Tibial nerve (tissue), 4 donors: ENCODE measurements at regions not wholly inside any gene's neighbourhood (a gene's known extent, or its start where the extent isn't known, plus 50 kb on each side); places are given as distances from the start of the nearest gene placed in this dataset.

ENCODE experiments used
- DNase-seq, 2 donors: peaks; one replicate each; pipeline ENCODE4 v3.0.0-alpha.2; 2019; ENCODE audit warnings: low spot score in 2 of 2
- H3K27ac ChIP-seq, 4 donors: fragments of 200-600 bp; sonication (generic) in 3 of 4; one replicate each; pipeline ENCODE4 v1.5.1; 2017 to 2019; ENCODE audit warnings: mild to moderate bottlenecking in 1 of 4
- H3K27me3 ChIP-seq, 2 donors: fragments of 200-600 bp; sonication (generic) in 1 of 2; one replicate each; pipeline versions ENCODE4 v1.5.1 to v1.6.0; 2017 to 2019
- H3K36me3 ChIP-seq, 3 donors: fragments of 200-600 bp; sonication (generic); one replicate each; pipeline ENCODE4 v1.5.1; 2018 to 2019
- H3K4me1 ChIP-seq, 4 donors: fragments of 200-600 bp; sonication (generic) in 3 of 4; one replicate each; pipeline ENCODE4 v1.5.1; 2017 to 2019
- H3K4me3 ChIP-seq, 4 donors: fragments of 200-600 bp; sonication (generic) in 3 of 4; one replicate each; pipeline ENCODE4 v1.5.1; 2017 to 2019; ENCODE audit warnings: mild to moderate bottlenecking in 1 of 4, moderate library complexity in 1 of 4
- H3K9me3 ChIP-seq, 4 donors: fragments of 200-600 bp; sonication (generic) in 3 of 4; one replicate each; pipeline ENCODE4 v1.5.1; 2017 to 2019
- CTCF ChIP-seq, 5 experiments: fragments of 200-600 bp in 3 of 5; fragments of 450-650 bp in 2 of 5; sonication (generic) in 3 of 5; IDR thresholded peaks; one replicate each; pipeline ENCODE4 v1.5.1; 2016 to 2019; ENCODE audit warnings: antibody characterized with exemption in 5 of 5, mild to moderate bottlenecking in 3 of 5, moderate library complexity in 2 of 5
- EP300 ChIP-seq, 2 donors: sonication (generic); formaldehyde crosslinking; IDR thresholded peaks; one replicate each; pipeline ENCODE4 v1.6.1; 2017; ENCODE audit warnings: antibody characterized with exemption in 2 of 2, mild to moderate bottlenecking in 1 of 2
- POLR2A ChIP-seq, 2 donors: fragments of 450-650 bp; IDR thresholded peaks; one replicate each; pipeline ENCODE4 v1.6.1; 2017; ENCODE audit warnings: antibody characterized with exemption in 2 of 2, mild to moderate bottlenecking in 2 of 2, moderate library complexity in 2 of 2
- WGBS, 2 donors: methylation state at CpG; one replicate each; pipeline ENCODE4 v1.1.5; 2018; 5-methylcytosine and 5-hydroxymethylcytosine counted together

- no peaks in the 10 kb centered on the region for H3K4me1 ChIP-seq
- H3K36me3 ChIP-seq, result no peaks in the 10 kb centered on the region
- no peak for DNase-seq
- no peaks in the 10 kb centered on the region for H3K27me3 ChIP-seq
- peaks cover 0 to 7% (median 0%) of the 10 kb centered on the region in 4 donors for H3K9me3 ChIP-seq
- no peak overlapping the region for H3K4me3 ChIP-seq
- TF ChIP-seq POLR2A (IDR thresholded peaks at IDR 0.05) (no peak), EP300 (IDR thresholded peaks at IDR 0.05) (no peak), CTCF (IDR thresholded peaks at IDR 0.05) (no peak)
- 39 to 46% methylated on average over 3 of the region's 3 CpGs for WGBS, 2 donors
- H3K27ac ChIP-seq, result no peak overlapping the region
These were observed 94.0 kb upstream of the RAB18 start for GRCh38 chr10:27410153-27410552.

DNA sequence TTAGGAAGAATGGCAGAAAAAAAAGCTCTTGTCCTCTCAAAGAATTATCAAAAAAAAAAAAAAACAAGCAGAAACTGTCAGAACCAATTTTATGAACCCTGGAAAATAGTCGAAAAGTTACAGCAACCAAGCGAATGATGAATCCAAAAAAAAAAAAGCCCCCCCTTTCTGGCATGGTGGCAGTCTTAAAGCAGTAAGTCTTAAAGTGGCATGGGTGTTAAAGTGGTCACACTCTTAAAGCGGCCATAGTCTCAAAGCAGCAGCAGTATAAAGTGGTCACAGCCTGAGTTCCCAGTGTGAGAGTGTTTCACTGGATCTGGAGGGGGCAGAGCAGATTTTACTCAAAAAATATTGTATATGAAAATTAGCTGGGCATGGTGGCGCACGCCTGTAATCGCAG is 96.8 kb upstream of the RAB18 start:
- H3K4me3 ChIP-seq, result no peak overlapping the region
- H3K9me3 ChIP-seq, result no peaks in the 10 kb centered on the region
- H3K27ac ChIP-seq, result no peak overlapping the region
- no peak for DNase-seq
- no peaks in the 10 kb centered on the region for H3K36me3 ChIP-seq
- 91 to 93% methylated on average over 6 of the region's 6 CpGs for WGBS, 2 donors
- H3K4me1 ChIP-seq, result no peaks in the 10 kb centered on the region
- TF ChIP-seq CTCF (IDR thresholded peaks at IDR 0.05), result no peak
- TF ChIP-seq POLR2A (IDR thresholded peaks at IDR 0.05), result no peak
- no peaks in the 10 kb centered on the region for H3K27me3 ChIP-seq

DNA sequence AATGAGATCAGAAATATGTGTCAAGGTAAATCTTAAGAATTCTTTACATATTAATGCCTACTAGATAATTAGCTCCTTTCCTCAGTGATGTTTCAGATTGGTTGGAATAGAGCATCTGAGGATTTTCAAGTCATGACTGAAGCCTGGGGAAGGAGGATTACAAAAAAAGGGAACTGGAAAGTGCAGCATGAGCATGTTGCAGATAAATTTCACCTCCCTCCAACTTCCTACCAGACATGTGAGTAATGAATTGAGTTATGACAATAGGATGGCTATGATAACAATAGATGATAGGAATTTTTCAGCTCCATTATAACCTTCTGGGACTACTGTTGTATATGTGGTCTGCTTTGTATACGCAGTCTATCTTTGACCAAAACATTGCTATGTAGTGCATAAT is 104.2 kb upstream of the RAB18 start:
- H3K4me1 ChIP-seq, result no peaks in the 10 kb centered on the region
- H3K4me3 ChIP-seq, result no peak overlapping the region
- H3K36me3 ChIP-seq, result no peaks in the 10 kb centered on the region
- H3K27me3 ChIP-seq, result no peaks in the 10 kb centered on the region
- H3K27ac ChIP-seq, result no peak overlapping the region
- WGBS, 2 donors, result 56 to 63% methylated on average over 1 of the region's 1 CpG
- TF ChIP-seq EP300 (IDR thresholded peaks at IDR 0.05) (no peak), CTCF (IDR thresholded peaks at IDR 0.05) (no peak), POLR2A (IDR thresholded peaks at IDR 0.05) (no peak)
- no peak for DNase-seq
- H3K9me3 ChIP-seq, result no peaks in the 10 kb centered on the region

- Histone ChIP-seq H3K36me3 (no peaks in the 10 kb centered on the region), H3K4me3 (no peak overlapping the region), H3K4me1 (no peaks in the 10 kb centered on the region), H3K27me3 (no peaks in the 10 kb centered on the region), H3K27ac (no peak overlapping the region), H3K9me3 (no peaks in the 10 kb centered on the region)
- no peak for DNase-seq
- WGBS, 2 donors, result 59 to 76% methylated on average over 4 of the region's 4 CpGs
- no peak for TF ChIP-seq EP300 (IDR thresholded peaks at IDR 0.05)
- no peak for TF ChIP-seq CTCF (IDR thresholded peaks at IDR 0.05)
- TF ChIP-seq POLR2A (IDR thresholded peaks at IDR 0.05), result no peak
These were observed 110.1 kb upstream of the RAB18 start for GRCh38 chr10:27393961-27394360.

DNA sequence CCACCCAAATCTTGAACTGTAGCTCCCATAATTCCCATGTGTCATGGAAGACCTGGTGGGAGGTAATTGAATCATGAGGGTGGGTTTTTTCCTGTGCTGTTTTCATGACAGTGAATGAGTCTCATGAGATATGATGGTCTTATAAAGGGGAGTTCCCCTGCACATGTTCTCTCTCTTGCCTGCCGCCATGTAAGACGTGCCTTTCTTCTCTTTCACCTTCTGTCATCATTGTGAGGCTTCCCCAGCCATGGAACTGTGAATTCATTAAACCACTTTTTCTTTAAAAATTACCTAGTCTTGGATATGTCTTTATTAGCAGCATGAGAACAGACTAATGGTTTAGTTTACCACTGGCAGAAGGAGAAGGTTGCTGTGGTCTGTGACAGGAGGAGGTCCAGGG is 111.5 kb upstream of the RAB18 start:
- H3K27ac ChIP-seq, result no peak overlapping the region
- no peak overlapping the region for H3K4me3 ChIP-seq
- no peak for DNase-seq
- WGBS, 2 donors, result 86 to 94% methylated on average over 2 of the region's 2 CpGs
- H3K4me1 ChIP-seq, result no peaks in the 10 kb centered on the region
- H3K36me3 ChIP-seq, result no peaks in the 10 kb centered on the region
- no peaks in the 10 kb centered on the region for H3K27me3 ChIP-seq
- no peak for TF ChIP-seq CTCF (IDR thresholded peaks at IDR 0.05)
- TF ChIP-seq POLR2A (IDR thresholded peaks at IDR 0.05), result no peak
- TF ChIP-seq EP300 (IDR thresholded peaks at IDR 0.05), result no peak
- no peaks in the 10 kb centered on the region for H3K9me3 ChIP-seq
